BE2C (cell line): ENCODE measurements at regions not wholly inside any gene's neighbourhood (a gene's known extent, or its start where the extent isn't known, plus 50 kb on each side); places are given as distances from the start of the nearest gene placed in this dataset.
A peak's percentile ranks its signal among the peaks of the same experiment; 100 is the strongest.
"Not testable (repeated sequence)": the region's sequence is repeated elsewhere in the genome, so short reads cannot be mapped to it uniquely, and the experiment has no call there.

Source experiments
- DNase-seq: peaks from one replicate; pipeline ENCODE4 v3.0.0-alpha.2; 2020
- H3K27me3 ChIP-seq: fragments of 250-450 bp; sonication (Bioruptor Pico); 2 replicates; pipeline ENCODE4 v1.5.1; 2020; ENCODE audit warnings: mild to moderate bottlenecking
- H3K36me3 ChIP-seq: fragments of 250-450 bp; sonication (Bioruptor Pico); 2 replicates; pipeline ENCODE4 v1.5.1; 2020; ENCODE audit warnings: mild to moderate bottlenecking
- H3K4me1 ChIP-seq: fragments of 250-450 bp; sonication (Bioruptor Pico); 2 replicates; pipeline ENCODE4 v1.5.1; 2020
- H3K4me3 ChIP-seq: 2 replicates; pipeline ENCODE4 v1.5.1; 2011; ENCODE audit warnings: low read depth, low read length
- H3K9me3 ChIP-seq: fragments of 250-450 bp; sonication (Bioruptor Pico); 2 replicates; pipeline ENCODE4 v1.5.1; 2020

- not testable (repeated sequence) for H3K4me3 ChIP-seq, H3K27me3 ChIP-seq, H3K36me3 ChIP-seq, H3K4me1 ChIP-seq, H3K9me3 ChIP-seq
- peak; percentile 14 for DNase-seq
Observed at GRCh38 chr5:70585996-70586395, 170.8 kb downstream of the GTF2H2C_2 start.
